Astrocyte of the spinal cord (primary cell): ENCODE measurements at regions not wholly inside any gene's neighbourhood (a gene's known extent, or its start where the extent isn't known, plus 50 kb on each side); places are given as distances from the start of the nearest gene placed in this dataset.

Source experiments
- DNase-seq: peaks from one replicate; pipeline ENCODE4 v3.0.0; 2011; ENCODE audit warnings: low read depth, low spot score
- H3K4me3 ChIP-seq: 2 replicates; pipeline ENCODE4 v1.5.1; 2011; ENCODE audit warnings: low read depth, mild to moderate bottlenecking, low read length, moderate library complexity
- in situ Hi-C: cut with HindIII; loops from 2 replicates; pipeline ENCODE4 v1.10.0; 2017; ENCODE audit warnings: low sequenced_read_pairs
- TF ChIP-seq, protein P1 (sequence below): IDR thresholded peaks from 2 replicates; pipeline ENCODE4 v1.5.1; 2012; ENCODE audit warnings: low read depth, mild to moderate bottlenecking, low read length, inconsistent platforms

DNA sequence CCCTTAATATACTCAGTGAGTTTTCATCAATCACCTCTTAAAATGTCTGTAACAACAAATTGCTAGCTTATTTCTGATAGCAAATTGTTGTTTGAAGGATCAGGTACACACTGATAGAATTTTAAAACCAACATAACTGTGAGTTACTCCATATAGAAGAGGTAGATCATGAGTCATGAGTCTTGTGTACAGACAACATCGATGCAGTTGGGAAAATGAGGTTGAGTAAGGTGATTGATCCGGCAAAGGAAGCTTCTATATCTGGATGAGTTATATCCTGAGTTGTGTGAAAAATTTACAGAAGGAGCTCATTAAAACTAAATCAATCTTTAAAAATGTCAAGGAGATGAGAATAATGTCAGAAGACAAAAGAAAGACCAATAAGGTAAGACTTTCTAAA is 604.6 kb upstream of the RGMB start:
- TF ChIP-seq, protein P1, sequence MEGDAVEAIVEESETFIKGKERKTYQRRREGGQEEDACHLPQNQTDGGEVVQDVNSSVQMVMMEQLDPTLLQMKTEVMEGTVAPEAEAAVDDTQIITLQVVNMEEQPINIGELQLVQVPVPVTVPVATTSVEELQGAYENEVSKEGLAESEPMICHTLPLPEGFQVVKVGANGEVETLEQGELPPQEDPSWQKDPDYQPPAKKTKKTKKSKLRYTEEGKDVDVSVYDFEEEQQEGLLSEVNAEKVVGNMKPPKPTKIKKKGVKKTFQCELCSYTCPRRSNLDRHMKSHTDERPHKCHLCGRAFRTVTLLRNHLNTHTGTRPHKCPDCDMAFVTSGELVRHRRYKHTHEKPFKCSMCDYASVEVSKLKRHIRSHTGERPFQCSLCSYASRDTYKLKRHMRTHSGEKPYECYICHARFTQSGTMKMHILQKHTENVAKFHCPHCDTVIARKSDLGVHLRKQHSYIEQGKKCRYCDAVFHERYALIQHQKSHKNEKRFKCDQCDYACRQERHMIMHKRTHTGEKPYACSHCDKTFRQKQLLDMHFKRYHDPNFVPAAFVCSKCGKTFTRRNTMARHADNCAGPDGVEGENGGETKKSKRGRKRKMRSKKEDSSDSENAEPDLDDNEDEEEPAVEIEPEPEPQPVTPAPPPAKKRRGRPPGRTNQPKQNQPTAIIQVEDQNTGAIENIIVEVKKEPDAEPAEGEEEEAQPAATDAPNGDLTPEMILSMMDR = no peak
- H3K4me3 ChIP-seq = no peak overlapping the region
- DNase-seq = no peak
- in situ Hi-C loops = no loop called here

DNA sequence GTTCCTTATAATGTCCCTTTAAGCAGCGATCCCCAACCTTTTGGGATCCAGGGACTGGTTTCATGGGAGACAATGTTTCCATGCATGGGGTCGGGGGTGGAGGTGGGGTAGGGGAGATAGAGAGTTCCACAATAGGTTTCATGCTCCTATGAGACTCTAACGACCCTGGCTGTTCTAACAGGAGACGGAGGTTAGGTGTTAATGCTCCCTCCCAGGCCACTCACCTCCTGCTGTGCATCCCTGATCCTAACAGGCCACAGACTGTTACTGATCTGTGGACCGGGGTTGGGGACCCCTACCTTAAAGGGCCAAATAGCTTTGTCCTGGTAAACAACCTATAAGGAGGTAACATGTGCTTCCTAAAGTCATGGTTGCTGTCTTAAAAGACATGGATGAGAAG is 602.5 kb upstream of the RGMB start:
- TF ChIP-seq, protein P1 = no peak
- no peak overlapping the region for H3K4me3 ChIP-seq
- in situ Hi-C loops = no loop called here
- DNase-seq = no peak

- no peak overlapping the region for H3K4me3 ChIP-seq
- DNase-seq = peak; percentile 58
- in situ Hi-C loops = no loop called here
- TF ChIP-seq, protein P1 = no peak
Measured at GRCh38 chr5:98173334-98173733, 600.1 kb upstream of the RGMB start.

- no peak for DNase-seq
- TF ChIP-seq, protein P1 = no peak
- in situ Hi-C loops = no loop called here
- H3K4me3 ChIP-seq = no peak overlapping the region
Measured at GRCh38 chr5:98175474-98175873, 598.0 kb upstream of the RGMB start.

DNA sequence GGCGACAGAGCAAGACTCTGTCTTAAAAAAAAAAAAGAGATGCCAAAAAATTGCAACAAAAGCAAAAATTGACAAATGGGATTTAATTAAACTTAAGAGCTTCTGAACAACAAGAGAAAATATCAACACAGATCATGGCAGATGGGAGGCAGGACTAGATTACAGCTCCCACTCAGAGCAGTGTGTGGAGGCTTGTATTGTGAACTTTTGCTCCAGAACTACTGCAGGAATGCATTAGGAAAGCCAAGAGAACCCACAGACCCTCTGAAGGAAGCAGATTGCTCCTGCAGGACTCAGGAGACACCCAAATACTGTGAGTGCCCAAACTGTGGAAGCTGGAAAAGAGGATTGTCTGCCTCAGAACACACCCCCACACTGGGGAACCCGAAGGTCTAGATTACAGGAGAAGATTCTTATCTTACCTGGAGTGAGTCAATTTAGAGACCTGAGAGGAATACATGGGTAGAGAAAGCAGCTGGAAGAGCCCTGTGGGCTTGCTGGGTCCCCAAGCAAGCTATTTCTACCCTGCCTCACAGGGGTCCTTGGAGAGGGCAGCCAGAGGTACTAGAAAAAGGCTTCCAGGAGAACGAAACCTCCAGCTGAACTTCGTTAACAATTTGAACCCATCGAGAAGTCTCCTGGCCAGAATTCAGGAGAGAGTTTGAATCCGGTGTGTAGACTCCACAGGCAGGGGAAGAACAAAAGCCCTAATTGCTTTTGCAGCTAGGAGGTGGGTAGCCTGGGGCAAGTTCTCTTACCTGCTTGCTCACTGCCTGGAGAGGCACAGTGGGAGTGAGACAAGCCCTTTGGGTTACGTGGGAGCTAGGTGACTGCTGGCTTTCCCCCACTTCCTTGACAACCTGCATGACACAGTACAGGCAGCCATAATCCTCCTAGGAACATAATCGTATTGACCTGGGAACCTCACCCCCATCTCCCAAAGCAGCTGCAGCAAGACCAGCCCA is 593.4 kb upstream of the RGMB start:
- no peak overlapping the region for H3K4me3 ChIP-seq
- peak; percentile 10 for DNase-seq
- TF ChIP-seq, protein P1 = no peak
- in situ Hi-C loops = no loop called here

GRCh38 chr5:98186128-98186527 is 587.3 kb upstream of the RGMB start:
- TF ChIP-seq, protein P1 = no peak

More at GRCh38 chr5:98186128-98186527, 587.3 kb upstream of the RGMB start:
- in situ Hi-C loops = no loop called here
- no peak for DNase-seq
- H3K4me3 ChIP-seq = no peak overlapping the region
